ENCODE measurements at regions not wholly inside any gene's neighbourhood (a gene's known extent, or its start where the extent isn't known, plus 50 kb on each side); places are given as distances from the start of the nearest gene placed in this dataset.

DNA sequence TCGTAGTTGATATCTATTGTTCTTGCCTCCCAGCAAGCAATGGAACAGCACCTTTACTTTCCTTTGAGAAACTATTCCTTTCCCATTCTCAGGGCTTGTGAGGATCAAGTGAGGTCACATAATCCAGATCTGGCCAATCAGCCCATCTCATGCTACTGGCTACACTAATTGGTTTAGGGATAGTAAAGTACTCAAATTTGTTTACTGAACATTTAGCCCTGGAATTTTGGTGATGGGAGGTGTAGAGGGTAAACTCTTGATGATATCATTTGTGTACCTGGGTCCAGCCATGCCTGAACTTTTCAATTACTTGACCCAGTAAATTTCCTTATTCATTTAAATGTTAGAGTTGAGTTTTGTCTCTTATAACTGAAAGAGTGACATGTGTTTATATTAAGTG lies 195.8 kb upstream of the TNP1 start:
- Mint-ChIP-seq H3K9me3 (ENCODE audit: unreplicated experiment) (no peaks in the 10 kb centered on the region), H3K27me3 (ENCODE audit: unreplicated experiment) (no peaks in the 10 kb centered on the region), H3K4me3 (ENCODE audit: unreplicated experiment) (no peak overlapping the region), H3K36me3 (ENCODE audit: low read depth, unreplicated experiment) (no peaks in the 10 kb centered on the region), H3K27ac (ENCODE audit: unreplicated experiment) (no peak overlapping the region), H3K4me1 (ENCODE audit: unreplicated experiment) (no peaks in the 10 kb centered on the region)
- no peak for DNase-seq (ENCODE audit: low spot score)
- no peak for TF ChIP-seq CTCF (IDR thresholded peaks at IDR 0.05; ENCODE audit: unreplicated experiment)

GRCh38 chr2:217054791-217055190 lies 194.9 kb upstream of the TNP1 start:
- no peaks in the 10 kb centered on the region for H3K4me1 Mint-ChIP-seq (ENCODE audit: unreplicated experiment)
- no peaks in the 10 kb centered on the region for H3K27me3 Mint-ChIP-seq (ENCODE audit: unreplicated experiment)
- H3K36me3 Mint-ChIP-seq (ENCODE audit: low read depth, unreplicated experiment) = no peaks in the 10 kb centered on the region
- no peak for DNase-seq (ENCODE audit: low spot score)
- no peak overlapping the region for H3K27ac Mint-ChIP-seq (ENCODE audit: unreplicated experiment)
- no peak for TF ChIP-seq CTCF (IDR thresholded peaks at IDR 0.05; ENCODE audit: unreplicated experiment)
- H3K9me3 Mint-ChIP-seq (ENCODE audit: unreplicated experiment) = no peaks in the 10 kb centered on the region
- H3K4me3 Mint-ChIP-seq (ENCODE audit: unreplicated experiment) = no peak overlapping the region

GRCh38 chr2:217052856-217053577 lies 193.2 kb upstream of the TNP1 start:
- DNase-seq (ENCODE audit: low spot score) = no peak
- Mint-ChIP-seq H3K27me3 (ENCODE audit: unreplicated experiment) (peaks cover 2% of the 10 kb centered on the region), H3K9me3 (ENCODE audit: unreplicated experiment) (no peaks in the 10 kb centered on the region), H3K27ac (ENCODE audit: unreplicated experiment) (no peak overlapping the region), H3K36me3 (ENCODE audit: low read depth, unreplicated experiment) (no peaks in the 10 kb centered on the region), H3K4me3 (ENCODE audit: unreplicated experiment) (no peak overlapping the region), H3K4me1 (ENCODE audit: unreplicated experiment) (peaks cover 2% of the 10 kb centered on the region)
- TF ChIP-seq CTCF (IDR thresholded peaks at IDR 0.05; ENCODE audit: unreplicated experiment) = no peak

- Mint-ChIP-seq H3K4me1 (ENCODE audit: unreplicated experiment) (peaks cover 2% of the 10 kb centered on the region), H3K27me3 (ENCODE audit: unreplicated experiment) (peaks cover 2% of the 10 kb centered on the region), H3K36me3 (ENCODE audit: low read depth, unreplicated experiment) (no peaks in the 10 kb centered on the region), H3K9me3 (ENCODE audit: unreplicated experiment) (no peaks in the 10 kb centered on the region), H3K4me3 (ENCODE audit: unreplicated experiment) (no peak overlapping the region), H3K27ac (ENCODE audit: unreplicated experiment) (no peak overlapping the region)
- DNase-seq (ENCODE audit: low spot score) = no peak
- TF ChIP-seq CTCF (IDR thresholded peaks at IDR 0.05; ENCODE audit: unreplicated experiment) = no peak
Observed at GRCh38 chr2:217051416-217051815, 191.6 kb upstream of the TNP1 start.

DNA sequence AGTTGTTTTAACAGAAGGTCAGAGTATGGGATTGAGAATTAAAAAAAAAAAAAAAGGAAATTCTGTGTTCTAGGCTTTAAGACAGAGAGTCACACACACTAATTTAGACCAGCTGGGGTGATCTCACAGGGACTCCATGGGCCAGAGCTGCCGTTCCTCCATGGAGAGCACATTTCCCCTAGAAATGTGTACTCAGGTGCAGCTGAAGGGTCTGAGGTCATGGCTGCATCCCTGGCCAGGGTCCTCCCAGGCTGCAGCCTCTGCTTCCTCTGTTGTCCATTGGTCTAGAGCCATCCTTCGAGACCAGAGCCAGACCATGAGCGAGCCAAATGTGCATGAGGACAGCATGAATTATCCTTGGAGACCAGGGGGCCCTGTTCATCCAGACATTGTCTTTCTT lies 190.1 kb upstream of the TNP1 start:
- Mint-ChIP-seq H3K27me3 (ENCODE audit: unreplicated experiment) (peaks cover 2% of the 10 kb centered on the region), H3K9me3 (ENCODE audit: unreplicated experiment) (no peaks in the 10 kb centered on the region), H3K36me3 (ENCODE audit: low read depth, unreplicated experiment) (no peaks in the 10 kb centered on the region), H3K4me3 (ENCODE audit: unreplicated experiment) (no peak overlapping the region), H3K27ac (ENCODE audit: unreplicated experiment) (no peak overlapping the region), H3K4me1 (ENCODE audit: unreplicated experiment) (peaks cover 2% of the 10 kb centered on the region)
- no peak for DNase-seq (ENCODE audit: low spot score)
- no peak for TF ChIP-seq CTCF (IDR thresholded peaks at IDR 0.05; ENCODE audit: unreplicated experiment)
